ENCODE measurements at regions not wholly inside any gene's neighbourhood (a gene's known extent, or its start where the extent isn't known, plus 50 kb on each side); places are given as distances from the start of the nearest gene placed in this dataset.

GRCh38 chr6:45737331-45738056, 278.2 kb downstream of the CLIC5 start:
- H3K27me3 Mint-ChIP-seq (ENCODE audit: low read depth in 2 of 2): peaks cover 5 to 10% of the 10 kb centered on the region in 2 donors
- ATAC-seq (no peak), DNase-seq (no peak)
- no peaks in the 10 kb centered on the region for H3K27me3 ChIP-seq (ENCODE audit: control insufficient read depth, insufficient read depth, low read length)
- 32% methylated on average over 9 of the region's 9 CpGs for WGBS (ENCODE audit: insufficient coverage)
- H3K4me3 Mint-ChIP-seq: no peak overlapping the region
- H3K9me3 Mint-ChIP-seq: no peaks in the 10 kb centered on the region
- H3K27ac ChIP-seq (ENCODE audit: low read length): no peak overlapping the region
- peaks cover 18% of the 10 kb centered on the region for H3K4me1 ChIP-seq (ENCODE audit: control insufficient read depth, insufficient read depth, low read length)
- intact Hi-C loops (cut with micrococcal nuclease): no loop called here
- peaks cover 0 to 12% of the 10 kb centered on the region in 2 donors for H3K4me1 Mint-ChIP-seq
- no peak overlapping the region for H3K27ac Mint-ChIP-seq
- no peak overlapping the region for H3K4me3 ChIP-seq (ENCODE audit: low read length)
- no peak for TF ChIP-seq CTCF (IDR thresholded peaks at IDR 0.05)
- no peaks in the 10 kb centered on the region for H3K9me3 ChIP-seq (ENCODE audit: control insufficient read depth, insufficient read depth, low read length)
- H3K36me3 Mint-ChIP-seq: no peaks in the 10 kb centered on the region
- no peaks in the 10 kb centered on the region for H3K36me3 ChIP-seq (ENCODE audit: control insufficient read depth, insufficient read depth, low read length)

GRCh38 chr6:45736134-45736533, 279.5 kb downstream of the CLIC5 start:
- H3K9me3 ChIP-seq (ENCODE audit: control insufficient read depth, insufficient read depth, low read length): no peaks in the 10 kb centered on the region

GRCh38 chr6:45732731-45733130, 282.9 kb downstream of the CLIC5 start:
- Mint-ChIP-seq H3K27ac (no peak overlapping the region), H3K9me3 (no peaks in the 10 kb centered on the region), H3K27me3 (ENCODE audit: low read depth in 2 of 2) (peaks cover 5 to 10% of the 10 kb centered on the region in 2 donors), H3K4me3 (no peak overlapping the region), H3K36me3 (no peaks in the 10 kb centered on the region), H3K4me1 (no peaks in the 10 kb centered on the region)
- Histone ChIP-seq H3K4me3 (ENCODE audit: low read length) (no peak overlapping the region), H3K36me3 (ENCODE audit: control insufficient read depth, insufficient read depth, low read length) (no peaks in the 10 kb centered on the region), H3K9me3 (ENCODE audit: control insufficient read depth, insufficient read depth, low read length) (no peaks in the 10 kb centered on the region), H3K27me3 (ENCODE audit: control insufficient read depth, insufficient read depth, low read length) (no peaks in the 10 kb centered on the region), H3K27ac (ENCODE audit: low read length) (no peak overlapping the region), H3K4me1 (ENCODE audit: control insufficient read depth, insufficient read depth, low read length) (no peaks in the 10 kb centered on the region)
- WGBS (ENCODE audit: insufficient coverage): 83% methylated on average over 7 of the region's 7 CpGs
- ATAC-seq: no peak
- TF ChIP-seq CTCF (IDR thresholded peaks at IDR 0.05): no peak
- intact Hi-C loops (cut with micrococcal nuclease): no loop called here
- DNase-seq: no peak

More at GRCh38 chr6:45736134-45736533, 279.5 kb downstream of the CLIC5 start:
- DNase-seq (no peak), ATAC-seq (no peak)
- Histone ChIP-seq H3K4me1 (ENCODE audit: control insufficient read depth, insufficient read depth, low read length) (peaks cover 10% of the 10 kb centered on the region), H3K36me3 (ENCODE audit: control insufficient read depth, insufficient read depth, low read length) (no peaks in the 10 kb centered on the region), H3K27me3 (ENCODE audit: control insufficient read depth, insufficient read depth, low read length) (no peaks in the 10 kb centered on the region), H3K27ac (ENCODE audit: low read length) (no peak overlapping the region), H3K4me3 (ENCODE audit: low read length) (no peak overlapping the region)
- Mint-ChIP-seq H3K27me3 (ENCODE audit: low read depth in 2 of 2) (peaks cover 5 to 10% of the 10 kb centered on the region in 2 donors), H3K4me1 (peaks cover 0 to 3% of the 10 kb centered on the region in 2 donors), H3K4me3 (no peak overlapping the region), H3K9me3 (no peaks in the 10 kb centered on the region), H3K36me3 (no peaks in the 10 kb centered on the region), H3K27ac (no peak overlapping the region)
- intact Hi-C loops (cut with micrococcal nuclease): no loop called here
- 69% methylated on average over 5 of the region's 5 CpGs for WGBS (ENCODE audit: insufficient coverage)
- no peak for TF ChIP-seq CTCF (IDR thresholded peaks at IDR 0.05)

GRCh38 chr6:45730232-45730631, 285.4 kb downstream of the CLIC5 start:
- Histone ChIP-seq H3K27ac (ENCODE audit: low read length) (no peak overlapping the region), H3K9me3 (ENCODE audit: control insufficient read depth, insufficient read depth, low read length) (no peaks in the 10 kb centered on the region), H3K36me3 (ENCODE audit: control insufficient read depth, insufficient read depth, low read length) (no peaks in the 10 kb centered on the region), H3K4me1 (ENCODE audit: control insufficient read depth, insufficient read depth, low read length) (no peaks in the 10 kb centered on the region), H3K27me3 (ENCODE audit: control insufficient read depth, insufficient read depth, low read length) (no peaks in the 10 kb centered on the region), H3K4me3 (ENCODE audit: low read length) (no peak overlapping the region)
- no peaks in the 10 kb centered on the region for H3K36me3 Mint-ChIP-seq
- WGBS (ENCODE audit: insufficient coverage): 92% methylated on average over 1 of the region's 1 CpG
- no peaks in the 10 kb centered on the region for H3K4me1 Mint-ChIP-seq
- ATAC-seq (no peak), DNase-seq (no peak)
- H3K4me3 Mint-ChIP-seq: no peak overlapping the region
- no peaks in the 10 kb centered on the region for H3K9me3 Mint-ChIP-seq
- intact Hi-C loops (cut with micrococcal nuclease): no loop called here
- H3K27me3 Mint-ChIP-seq (ENCODE audit: low read depth in 2 of 2): peaks cover 5 to 10% of the 10 kb centered on the region in 2 donors
- TF ChIP-seq CTCF (IDR thresholded peaks at IDR 0.05): no peak
- no peak overlapping the region for H3K27ac Mint-ChIP-seq

All from natural killer cell (primary cell).